DOHH2 (cell line): ENCODE measurements at regions not wholly inside any gene's neighbourhood (a gene's known extent, or its start where the extent isn't known, plus 50 kb on each side); places are given as distances from the start of the nearest gene placed in this dataset.

Experiments
- H3F3A ChIP-seq: fragments of 200-600 bp; sonication (generic), shearing (Covaris generic); 2 replicates; pipeline ENCODE4 v1.6.0; 2016; ENCODE audit warnings: antibody characterized with exemption, mild to moderate bottlenecking; ENCODE audit not compliant: control insufficient read depth, insufficient read depth
- H3K27ac ChIP-seq: fragments of 200-600 bp; sonication (generic); 2 replicates; pipeline ENCODE4 v1.5.1; 2014; ENCODE audit warnings: low read depth, mild to moderate bottlenecking, low read length, moderate library complexity
- H3K27me3 ChIP-seq: fragments of 200-600 bp; sonication (generic); 2 replicates; pipeline ENCODE4 v1.6.1; 2014; ENCODE audit warnings: mild to moderate bottlenecking, low read length, mixed read lengths; ENCODE audit not compliant: control insufficient read depth
- H3K36me3 ChIP-seq: fragments of 200-600 bp; sonication (generic); 2 replicates; pipeline ENCODE4 v1.6.1; 2014; ENCODE audit warnings: mild to moderate bottlenecking, low read length, moderate library complexity, mixed read lengths; ENCODE audit not compliant: control insufficient read depth
- H3K4me1 ChIP-seq: fragments of 200-600 bp; sonication (generic); 2 replicates; pipeline ENCODE4 v1.6.1; 2014; ENCODE audit warnings: mild to moderate bottlenecking, low read length, mixed read lengths; ENCODE audit not compliant: control insufficient read depth
- H3K4me2 ChIP-seq: fragments of 200-600 bp; sonication (generic); 2 replicates; pipeline ENCODE4 v1.6.0; 2014; ENCODE audit warnings: mild to moderate bottlenecking, low read length, moderate library complexity
- H3K4me3 ChIP-seq: fragments of 200-600 bp; sonication (generic); 2 replicates; pipeline ENCODE4 v1.5.1; 2014; ENCODE audit warnings: mild to moderate bottlenecking, low read length, mixed read lengths
- H3K79me2 ChIP-seq: fragments of 200-600 bp; sonication (generic); 2 replicates; pipeline ENCODE4 v1.6.1; 2014; ENCODE audit warnings: mild to moderate bottlenecking, low read length, mixed read lengths; ENCODE audit not compliant: control insufficient read depth
- H3K9me2 ChIP-seq: fragments of 200-600 bp; sonication (generic); replicated peaks from 2 replicates; pipeline ENCODE4 v1.6.1; 2014; ENCODE audit warnings: mild to moderate bottlenecking, low read length, mixed read lengths; ENCODE audit not compliant: control insufficient read depth
- H3K9me3 ChIP-seq: fragments of 200-600 bp; sonication (generic); 2 replicates; pipeline ENCODE4 v1.6.1; 2014; ENCODE audit warnings: antibody characterized with exemption, low read length, mixed read lengths; ENCODE audit not compliant: control insufficient read depth, insufficient read depth
- H4K20me1 ChIP-seq: fragments of 200-600 bp; sonication (generic); 2 replicates; pipeline ENCODE4 v1.6.0; 2014; ENCODE audit warnings: low read depth, mild to moderate bottlenecking, antibody characterized with exemption, low read length, moderate library complexity; ENCODE audit not compliant: control insufficient read depth, insufficient read depth
- EZH2phosphoT487 ChIP-seq: fragments of 200-600 bp; sonication (generic); IDR thresholded peaks from 2 replicates; pipeline ENCODE4 v1.6.1; 2017; ENCODE audit warnings: borderline replicate concordance, mild to moderate bottlenecking, antibody characterized with exemption, low read length, moderate library complexity, mixed read lengths
- TF ChIP-seq, protein P1 (sequence below): fragments of 200-600 bp; sonication (generic); IDR thresholded peaks from one replicate; pipeline ENCODE4 v1.5.1; 2014; ENCODE audit warnings: antibody characterized with exemption, mild to moderate bottlenecking, low read depth, low read length; ENCODE audit not compliant: poor library complexity, severe bottlenecking

GRCh38 chr7:18175801-18176450 lies 148.3 kb upstream of the PRPS1L1 start:
- no peak overlapping the region for H3K4me3 ChIP-seq
- H3K4me1 ChIP-seq: peaks cover 12% of the 10 kb centered on the region
- no peaks in the 10 kb centered on the region for H3K79me2 ChIP-seq
- H3K4me2 ChIP-seq: no peak overlapping the region
- TF ChIP-seq EZH2phosphoT487: no peak
- TF ChIP-seq, protein P1, sequence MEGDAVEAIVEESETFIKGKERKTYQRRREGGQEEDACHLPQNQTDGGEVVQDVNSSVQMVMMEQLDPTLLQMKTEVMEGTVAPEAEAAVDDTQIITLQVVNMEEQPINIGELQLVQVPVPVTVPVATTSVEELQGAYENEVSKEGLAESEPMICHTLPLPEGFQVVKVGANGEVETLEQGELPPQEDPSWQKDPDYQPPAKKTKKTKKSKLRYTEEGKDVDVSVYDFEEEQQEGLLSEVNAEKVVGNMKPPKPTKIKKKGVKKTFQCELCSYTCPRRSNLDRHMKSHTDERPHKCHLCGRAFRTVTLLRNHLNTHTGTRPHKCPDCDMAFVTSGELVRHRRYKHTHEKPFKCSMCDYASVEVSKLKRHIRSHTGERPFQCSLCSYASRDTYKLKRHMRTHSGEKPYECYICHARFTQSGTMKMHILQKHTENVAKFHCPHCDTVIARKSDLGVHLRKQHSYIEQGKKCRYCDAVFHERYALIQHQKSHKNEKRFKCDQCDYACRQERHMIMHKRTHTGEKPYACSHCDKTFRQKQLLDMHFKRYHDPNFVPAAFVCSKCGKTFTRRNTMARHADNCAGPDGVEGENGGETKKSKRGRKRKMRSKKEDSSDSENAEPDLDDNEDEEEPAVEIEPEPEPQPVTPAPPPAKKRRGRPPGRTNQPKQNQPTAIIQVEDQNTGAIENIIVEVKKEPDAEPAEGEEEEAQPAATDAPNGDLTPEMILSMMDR: no peak
- no peaks in the 10 kb centered on the region for H4K20me1 ChIP-seq
- no peaks in the 10 kb centered on the region for H3F3A ChIP-seq
- no peaks in the 10 kb centered on the region for H3K9me3 ChIP-seq
- H3K9me2 ChIP-seq: no peaks in the 10 kb centered on the region
- peaks cover 4% of the 10 kb centered on the region; the same call in 1 of the 2 replicates for H3K27me3 ChIP-seq
- no peaks in the 10 kb centered on the region for H3K36me3 ChIP-seq
- no peak overlapping the region for H3K27ac ChIP-seq

- Histone ChIP-seq H4K20me1 (no peaks in the 10 kb centered on the region), H3K79me2 (no peaks in the 10 kb centered on the region), H3K4me2 (no peak overlapping the region), H3F3A (no peaks in the 10 kb centered on the region), H3K4me3 (no peak overlapping the region), H3K9me3 (no peaks in the 10 kb centered on the region), H3K4me1 (peaks cover 12% of the 10 kb centered on the region), H3K9me2 (no peaks in the 10 kb centered on the region), H3K36me3 (no peaks in the 10 kb centered on the region), H3K27me3 (peaks cover 4% of the 10 kb centered on the region; the same call in 1 of the 2 replicates), H3K27ac (no peak overlapping the region)
- TF ChIP-seq, protein P1: no peak
- TF ChIP-seq EZH2phosphoT487: no peak
Measured at GRCh38 chr7:18177129-18177814, 149.6 kb upstream of the PRPS1L1 start.

GRCh38 chr7:18177815-18178660 lies 150.4 kb upstream of the PRPS1L1 start:
- Histone ChIP-seq H3F3A (no peaks in the 10 kb centered on the region), H3K79me2 (no peaks in the 10 kb centered on the region), H3K9me3 (no peaks in the 10 kb centered on the region), H3K9me2 (no peaks in the 10 kb centered on the region), H3K27me3 (peaks cover 4% of the 10 kb centered on the region; the same call in 1 of the 2 replicates), H3K27ac (no peak overlapping the region), H3K4me1 (peaks cover 12% of the 10 kb centered on the region), H3K36me3 (no peaks in the 10 kb centered on the region), H3K4me2 (peak overlapping the region; percentile 14; the same call in 1 of the 2 replicates), H4K20me1 (no peaks in the 10 kb centered on the region), H3K4me3 (no peak overlapping the region)
- TF ChIP-seq EZH2phosphoT487: no peak
- TF ChIP-seq, protein P1: no peak
